ENCODE measurements at regions not wholly inside any gene's neighbourhood (a gene's known extent, or its start where the extent isn't known, plus 50 kb on each side); places are given as distances from the start of the nearest gene placed in this dataset.
"Not testable (repeated sequence)": the region's sequence is repeated elsewhere in the genome, so short reads cannot be mapped to it uniquely, and the experiment has no call there.

- no peak for DNase-seq (ENCODE audit: low read depth, low spot score)
Observed at GRCh38 chr6:144534180-144534579, 249.0 kb downstream of the UTRN start.

DNA sequence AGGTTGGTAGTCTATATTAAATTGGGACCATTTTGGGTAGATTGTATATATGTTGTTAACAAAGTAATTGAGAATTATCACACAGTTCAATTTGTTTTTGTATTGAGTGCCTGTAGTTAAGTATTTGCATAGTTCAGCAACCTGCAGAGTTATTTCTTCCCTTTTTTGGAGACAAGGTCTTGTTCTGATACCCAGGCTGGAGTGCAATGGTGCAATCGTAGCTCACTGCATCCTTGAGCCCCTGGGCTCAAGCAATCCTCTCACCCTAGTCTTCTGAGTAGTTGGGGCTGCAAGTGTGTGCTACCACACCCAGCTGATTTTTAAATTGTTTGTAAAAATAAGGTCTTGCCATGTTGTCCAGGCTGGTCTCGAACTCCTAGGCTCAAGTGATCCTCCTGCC lies 250.5 kb downstream of the UTRN start:
- no peak for DNase-seq (ENCODE audit: low read depth, low spot score)

GRCh38 chr6:144536079-144536478 lies 250.9 kb downstream of the UTRN start:
- DNase-seq (ENCODE audit: low read depth, low spot score) = no peak

GRCh38 chr6:144543006-144543871 lies 258.1 kb downstream of the UTRN start:
- no peak for DNase-seq (ENCODE audit: low read depth, low spot score)

- DNase-seq (ENCODE audit: low read depth, low spot score) = no peak
Observed at GRCh38 chr6:144544266-144544830, 259.2 kb downstream of the UTRN start.

GRCh38 chr6:144546807-144547206 lies 261.7 kb downstream of the UTRN start:
- DNase-seq (ENCODE audit: low read depth, low spot score) = no peak

- DNase-seq (ENCODE audit: low read depth, low spot score) = no peak
Observed at GRCh38 chr6:144547409-144547808, 262.3 kb downstream of the UTRN start.

DNA sequence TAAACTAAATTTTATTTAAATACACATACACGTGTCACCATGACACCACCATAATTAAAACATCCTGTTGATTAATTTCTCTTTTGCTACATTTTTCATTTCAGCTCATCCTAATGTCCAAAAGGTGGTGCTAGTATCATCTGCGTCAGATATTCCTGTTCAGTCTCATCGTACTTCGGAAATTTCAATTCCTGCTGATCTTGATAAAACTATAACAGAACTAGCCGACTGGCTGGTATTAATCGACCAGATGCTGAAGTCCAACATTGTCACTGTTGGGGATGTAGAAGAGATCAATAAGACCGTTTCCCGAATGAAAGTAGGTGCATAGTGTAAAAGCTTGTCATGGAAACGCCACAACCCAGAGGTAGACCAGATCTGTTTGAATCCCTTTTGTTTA lies 263.4 kb downstream of the UTRN start:
- DNase-seq (ENCODE audit: low read depth, low spot score) = no peak

DNA sequence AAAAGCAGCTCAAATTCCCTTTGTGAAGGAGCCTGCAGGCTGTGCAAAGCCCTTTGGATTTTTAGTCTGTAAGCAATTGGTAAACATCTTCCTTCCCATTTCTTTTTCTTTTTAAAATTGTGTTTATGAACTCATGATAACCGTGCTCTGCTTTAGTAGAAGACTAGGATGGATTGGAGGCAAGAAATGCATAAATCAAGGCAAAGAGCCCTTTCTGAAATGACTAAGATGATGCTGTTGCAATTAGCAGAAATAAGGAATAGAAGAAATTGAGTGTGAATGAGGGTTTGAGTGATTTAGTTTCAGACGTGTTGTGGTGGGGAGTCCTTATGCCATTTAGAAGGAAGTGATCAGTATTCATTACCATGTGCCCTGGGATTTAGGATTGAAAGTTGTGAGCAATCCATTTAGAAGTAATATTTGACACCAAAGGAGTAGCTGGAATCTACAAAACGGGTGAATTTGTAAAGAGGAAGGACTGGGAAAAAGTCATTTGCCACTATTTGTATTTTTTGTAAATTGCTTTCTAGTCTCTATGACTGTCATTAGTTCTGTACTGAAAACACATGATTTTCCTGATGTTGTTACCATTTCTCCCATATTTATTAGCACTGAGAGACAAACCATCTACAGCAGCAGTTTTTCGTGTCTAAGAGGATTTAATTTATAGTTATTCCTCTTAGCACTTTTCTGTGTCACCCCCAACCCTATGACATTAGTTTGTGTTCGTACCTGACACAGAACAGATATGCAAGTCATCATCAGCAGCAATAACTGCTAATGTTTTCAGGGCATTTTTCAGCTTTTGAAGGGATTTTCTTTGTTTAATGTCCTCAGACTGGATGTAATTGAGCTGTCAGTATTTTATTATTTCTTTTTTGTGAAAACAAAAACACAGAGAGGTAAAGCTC lies 265.0 kb downstream of the UTRN start:
- no peak for DNase-seq (ENCODE audit: low read depth, low spot score)

DNA sequence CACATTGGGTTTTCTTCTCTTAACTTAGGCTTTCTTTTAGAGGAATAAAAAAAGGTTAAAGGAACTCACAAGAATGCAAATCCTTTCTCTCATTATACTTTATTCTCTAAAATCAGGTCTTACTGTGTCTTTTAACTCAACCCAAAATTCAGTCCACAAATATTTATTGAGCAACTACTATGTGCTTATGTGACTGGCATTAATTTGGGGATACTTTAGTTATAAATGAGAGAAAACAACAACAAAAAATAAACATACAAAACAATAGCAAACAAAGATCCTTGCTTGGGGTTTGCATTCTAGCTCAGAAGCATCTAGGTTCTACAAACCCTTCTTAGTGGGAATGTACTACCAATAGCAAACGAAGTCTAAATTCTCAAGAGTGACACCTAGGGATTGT lies 266.2 kb downstream of the UTRN start:
- no peak for DNase-seq (ENCODE audit: low read depth, low spot score)

DNA sequence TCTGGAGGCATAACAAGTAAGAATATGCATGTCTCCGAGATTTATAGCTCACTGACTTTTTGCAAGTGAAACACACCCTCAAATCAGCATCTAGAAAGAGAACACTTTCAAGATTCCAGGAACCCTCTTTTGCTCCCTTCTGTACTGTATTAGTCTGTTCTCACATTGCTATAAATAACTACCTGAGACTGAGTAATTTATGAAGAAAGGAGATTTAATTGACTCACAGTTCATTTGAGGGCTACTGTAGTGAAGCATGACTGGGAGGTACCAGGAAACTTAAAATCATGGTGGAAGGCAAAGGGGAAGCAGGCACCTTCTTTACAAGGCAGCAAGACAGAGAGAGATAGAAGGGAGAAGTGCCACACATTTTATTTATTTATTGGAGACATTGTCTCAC lies 269.9 kb downstream of the UTRN start:
- no peak for DNase-seq (ENCODE audit: low read depth, low spot score)

GRCh38 chr6:144559865-144560593 lies 274.9 kb downstream of the UTRN start:
- DNase-seq (ENCODE audit: low read depth, low spot score) = no peak

DNA sequence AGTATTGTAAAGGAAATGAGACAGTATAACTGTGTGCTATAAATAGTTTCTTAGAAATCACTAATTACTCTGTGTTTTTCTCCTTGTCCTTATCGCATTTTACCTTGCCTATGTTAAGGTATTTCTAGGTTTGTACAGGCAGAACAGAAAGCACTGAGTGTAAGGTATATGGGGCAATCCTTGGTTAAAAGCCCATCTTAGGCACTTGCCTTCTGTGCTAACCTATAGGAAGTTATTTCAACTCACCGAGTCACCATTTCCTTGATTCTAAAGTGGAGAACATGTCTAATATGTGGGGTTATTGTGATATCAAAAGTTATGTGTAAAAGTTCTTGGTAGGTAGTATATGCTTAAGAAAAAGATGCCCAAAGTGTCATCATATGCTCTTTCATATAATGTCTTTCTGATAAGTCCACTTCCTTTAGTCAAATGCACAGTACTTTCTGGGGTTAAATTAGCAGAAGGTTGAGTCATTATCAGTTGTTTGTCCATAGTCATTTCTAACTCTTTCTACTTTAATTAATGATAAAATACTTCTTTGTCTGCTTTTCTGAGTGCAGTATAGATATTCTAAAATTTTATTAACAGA lies 276.4 kb downstream of the UTRN start:
- DNase-seq (ENCODE audit: low read depth, low spot score) = no peak

DNA sequence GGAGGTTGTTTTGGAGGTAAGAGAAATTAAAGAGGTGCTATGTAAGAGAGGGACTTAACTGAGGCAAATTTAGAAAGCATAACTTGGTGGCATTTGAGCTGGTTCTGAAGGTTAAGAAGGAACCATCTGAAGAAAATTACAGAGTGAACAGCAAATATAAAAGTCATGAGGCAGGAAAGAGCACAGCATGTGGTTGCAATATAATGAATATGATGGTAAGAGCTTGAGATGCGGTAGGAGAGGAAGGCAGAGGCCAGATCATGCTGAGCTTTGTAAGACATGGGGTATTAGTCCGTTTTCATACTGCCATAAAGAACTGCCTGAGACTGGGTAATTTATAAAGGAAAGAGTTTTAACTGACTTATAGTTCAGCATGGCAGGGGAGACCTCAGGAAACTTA lies 279.1 kb downstream of the UTRN start:
- no peak for DNase-seq (ENCODE audit: low read depth, low spot score)

- DNase-seq (ENCODE audit: low read depth, low spot score) = no peak
Observed at GRCh38 chr6:144566868-144567615, 281.9 kb downstream of the UTRN start.

DNA sequence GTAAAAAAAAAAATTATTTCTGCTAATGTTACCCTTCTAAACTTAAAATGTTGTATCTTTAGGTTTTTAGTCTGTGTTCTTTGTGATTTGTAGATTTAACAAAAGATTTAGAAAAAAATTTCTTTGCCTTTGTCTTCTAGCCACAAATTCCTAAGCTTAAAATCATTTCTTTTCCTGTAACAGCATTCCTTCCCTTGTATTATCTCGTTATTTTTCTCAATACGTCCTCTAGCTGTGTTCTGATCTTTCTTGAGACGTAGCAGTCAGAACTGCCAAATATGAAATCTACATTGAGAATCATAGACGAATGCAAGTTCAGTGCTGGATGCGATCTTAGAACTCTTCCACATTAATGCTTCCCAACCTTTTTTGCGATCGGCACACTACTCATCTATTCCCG lies 283.1 kb downstream of the UTRN start:
- DNase-seq (ENCODE audit: low read depth, low spot score) = no peak

- not testable (repeated sequence) for DNase-seq (ENCODE audit: low read depth, low spot score)
Observed at GRCh38 chr6:144572541-144572940, 287.4 kb downstream of the UTRN start.

DNA sequence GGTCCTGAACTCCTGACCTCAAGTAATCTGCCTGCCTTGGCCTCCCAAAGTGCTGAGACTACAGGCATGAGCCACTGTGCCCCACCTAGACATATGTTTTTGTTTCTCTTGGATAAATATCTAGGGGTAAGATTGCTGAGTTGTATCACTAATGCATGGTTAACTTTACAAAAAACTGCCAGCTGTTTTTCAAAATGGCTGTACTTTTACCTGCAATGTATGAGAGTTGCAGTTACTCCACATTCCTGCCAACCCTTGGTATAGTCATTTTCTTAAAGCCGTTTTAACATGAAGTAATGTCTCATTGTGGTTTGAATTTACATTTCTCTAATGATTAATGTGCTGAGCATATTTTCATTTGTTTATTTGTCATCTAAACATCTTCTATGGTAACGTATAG lies 289.7 kb downstream of the UTRN start:
- DNase-seq (ENCODE audit: low read depth, low spot score) = no peak

DNA sequence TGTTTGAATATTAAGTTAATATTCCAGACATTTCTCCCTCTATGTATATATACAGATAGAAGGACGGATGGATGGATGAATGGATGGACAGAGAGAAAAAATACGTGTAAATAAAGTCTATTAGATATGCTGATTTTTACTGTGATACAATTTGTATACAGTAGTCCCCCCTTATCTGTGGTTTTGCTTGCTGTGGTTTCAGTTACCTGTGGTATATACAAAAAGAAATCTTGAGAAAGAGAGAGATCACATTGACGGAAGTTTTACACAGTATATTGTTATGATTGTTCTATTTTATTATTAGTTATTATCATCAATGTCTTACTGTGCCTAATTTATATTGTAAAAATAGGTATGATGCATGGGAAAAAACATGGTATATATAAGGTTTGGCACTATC lies 290.2 kb downstream of the UTRN start:
- no peak for DNase-seq (ENCODE audit: low read depth, low spot score)

GRCh38 chr6:144576871-144577270 lies 291.7 kb downstream of the UTRN start:
- no peak for DNase-seq (ENCODE audit: low read depth, low spot score)
